BJ (cell line): ENCODE measurements at regions not wholly inside any gene's neighbourhood (a gene's known extent, or its start where the extent isn't known, plus 50 kb on each side); places are given as distances from the start of the nearest gene placed in this dataset.
"Not testable (repeated sequence)": the region's sequence is repeated elsewhere in the genome, so short reads cannot be mapped to it uniquely, and the experiment has no call there.

ENCODE experiments used
- CTCF ChIA-PET: fragments of 350-600 bp; formaldehyde crosslinking; extraction: SDS; loops from one replicate; lab custom pipeline; 2021; ENCODE audit warnings: antibody characterized with exemption, inconsistent platforms; lab: Yijun Ruan, JAX
- POLR2A ChIA-PET: fragments of 300-600 bp; sonication (Branson Sonifier 250); formaldehyde crosslinking; extraction: SDS; loops from one replicate; lab custom pipeline; 2021; ENCODE audit warnings: antibody characterized with exemption; lab: Charles Lee
- DNase-seq: peaks from one replicate; pipeline ENCODE4 v3.0.0-alpha.2; 2011; ENCODE audit warnings: low read depth
- H3K27me3 ChIP-seq: 2 replicates; pipeline ENCODE4 v1.6.0; 2011; ENCODE audit warnings: low read length; ENCODE audit not compliant: control insufficient read depth, insufficient read depth
- H3K36me3 ChIP-seq: 2 replicates; pipeline ENCODE4 v1.5.1; 2011; ENCODE audit warnings: low read length; ENCODE audit not compliant: control insufficient read depth, insufficient read depth
- H3K4me3 ChIP-seq: 2 replicates; pipeline ENCODE4 v1.5.1; 2011; ENCODE audit warnings: low read depth, mild to moderate bottlenecking, control low read depth, low read length
- TF ChIP-seq, protein P1 (sequence below): IDR thresholded peaks from 2 replicates; pipeline ENCODE4 v1.5.1; 2011; ENCODE audit warnings: low read depth, mild to moderate bottlenecking, control low read depth, inconsistent platforms, low read length, moderate library complexity; ENCODE audit not compliant: insufficient read depth

GRCh38 chrX:31014474-31014873 lies 57.4 kb downstream of the FTHL17 start:
- H3K27me3 ChIP-seq, CTCF ChIA-PET, H3K4me3 ChIP-seq, POLR2A ChIA-PET, H3K36me3 ChIP-seq, DNase-seq: not testable (repeated sequence)

GRCh38 chrX:31012509-31013025 lies 59.3 kb downstream of the FTHL17 start:
- CTCF ChIA-PET = no interaction called here
- Histone ChIP-seq H3K27me3 (no peaks in the 10 kb centered on the region), H3K36me3 (no peaks in the 10 kb centered on the region), H3K4me3 (no peak overlapping the region)
- DNase-seq = no peak
- TF ChIP-seq, protein P1, sequence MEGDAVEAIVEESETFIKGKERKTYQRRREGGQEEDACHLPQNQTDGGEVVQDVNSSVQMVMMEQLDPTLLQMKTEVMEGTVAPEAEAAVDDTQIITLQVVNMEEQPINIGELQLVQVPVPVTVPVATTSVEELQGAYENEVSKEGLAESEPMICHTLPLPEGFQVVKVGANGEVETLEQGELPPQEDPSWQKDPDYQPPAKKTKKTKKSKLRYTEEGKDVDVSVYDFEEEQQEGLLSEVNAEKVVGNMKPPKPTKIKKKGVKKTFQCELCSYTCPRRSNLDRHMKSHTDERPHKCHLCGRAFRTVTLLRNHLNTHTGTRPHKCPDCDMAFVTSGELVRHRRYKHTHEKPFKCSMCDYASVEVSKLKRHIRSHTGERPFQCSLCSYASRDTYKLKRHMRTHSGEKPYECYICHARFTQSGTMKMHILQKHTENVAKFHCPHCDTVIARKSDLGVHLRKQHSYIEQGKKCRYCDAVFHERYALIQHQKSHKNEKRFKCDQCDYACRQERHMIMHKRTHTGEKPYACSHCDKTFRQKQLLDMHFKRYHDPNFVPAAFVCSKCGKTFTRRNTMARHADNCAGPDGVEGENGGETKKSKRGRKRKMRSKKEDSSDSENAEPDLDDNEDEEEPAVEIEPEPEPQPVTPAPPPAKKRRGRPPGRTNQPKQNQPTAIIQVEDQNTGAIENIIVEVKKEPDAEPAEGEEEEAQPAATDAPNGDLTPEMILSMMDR = no peak
- POLR2A ChIA-PET = no interaction called here

GRCh38 chrX:31007321-31007720 lies 64.5 kb downstream of the FTHL17 start:
- no peaks in the 10 kb centered on the region for H3K27me3 ChIP-seq
- no peak for DNase-seq
- no peaks in the 10 kb centered on the region for H3K36me3 ChIP-seq
- POLR2A ChIA-PET = no interaction called here
- H3K4me3 ChIP-seq = no peak overlapping the region
- TF ChIP-seq, protein P1 = no peak
- CTCF ChIA-PET = interaction anchor here (0.7 kb wide), 1 partner anchor 36 kb away, joined by 3 read pairs; no protein-coding TSS in a partner anchor

GRCh38 chrX:31006027-31006426 lies 65.8 kb downstream of the FTHL17 start:
- CTCF ChIA-PET = no interaction called here

DNA sequence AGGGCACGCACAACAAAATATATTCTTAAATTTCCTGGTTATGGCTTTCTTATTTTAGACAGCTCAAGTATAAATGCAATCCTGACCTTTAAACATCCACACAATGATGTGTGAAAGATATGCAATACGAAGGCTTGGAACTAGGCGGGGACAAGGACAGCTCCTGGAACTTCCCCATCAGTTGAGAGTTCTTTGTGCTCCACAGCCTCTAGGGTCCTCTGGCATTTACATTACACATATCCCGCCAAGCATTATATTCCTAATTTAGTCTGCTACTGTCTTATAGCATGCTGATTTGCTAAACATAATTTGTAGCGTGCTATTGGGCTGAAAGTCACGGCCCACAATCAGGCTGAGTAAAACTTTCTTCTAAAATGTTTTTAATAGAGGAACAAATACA lies 74.4 kb downstream of the FTHL17 start:
- TF ChIP-seq, protein P1 = no peak
- H3K27me3 ChIP-seq = no peaks in the 10 kb centered on the region
- no peaks in the 10 kb centered on the region for H3K36me3 ChIP-seq
- CTCF ChIA-PET = no interaction called here
- no peak overlapping the region for H3K4me3 ChIP-seq
- POLR2A ChIA-PET = interaction anchor here (0.6 kb wide), 1 partner anchor 53 kb away, joined by 5 read pairs; no protein-coding TSS in a partner anchor
- DNase-seq = no peak

More at GRCh38 chrX:31006027-31006426, 65.8 kb downstream of the FTHL17 start:
- Histone ChIP-seq H3K36me3 (no peaks in the 10 kb centered on the region), H3K4me3 (no peak overlapping the region), H3K27me3 (no peaks in the 10 kb centered on the region)
- POLR2A ChIA-PET = no interaction called here
- TF ChIP-seq, protein P1 = no peak
- no peak for DNase-seq

DNA sequence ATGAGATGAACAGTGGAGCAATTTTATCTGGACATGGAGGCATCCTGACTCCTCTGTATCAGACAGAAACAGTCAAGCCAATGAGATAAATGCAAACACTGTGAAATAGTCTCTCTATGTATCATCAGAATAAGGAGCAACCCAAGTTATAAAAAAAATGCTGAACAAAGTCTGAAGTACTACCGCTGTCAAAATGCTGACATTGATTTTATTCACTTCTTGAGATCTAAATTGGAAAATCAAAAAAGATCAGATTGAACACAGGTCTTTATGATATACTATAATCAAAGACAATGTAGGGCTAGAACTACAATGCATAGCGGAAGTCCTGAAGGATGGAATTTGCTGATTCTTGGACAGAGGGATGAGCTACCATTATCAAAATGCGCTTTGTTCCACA lies 76.1 kb downstream of the FTHL17 start:
- H3K36me3 ChIP-seq = no peaks in the 10 kb centered on the region
- POLR2A ChIA-PET = no interaction called here
- H3K4me3 ChIP-seq = no peak overlapping the region
- CTCF ChIA-PET = no interaction called here
- no peaks in the 10 kb centered on the region for H3K27me3 ChIP-seq
- TF ChIP-seq, protein P1 = no peak
- no peak for DNase-seq
